SK-N-MC (cell line): ENCODE measurements at regions not wholly inside any gene's neighbourhood (a gene's known extent, or its start where the extent isn't known, plus 50 kb on each side); places are given as distances from the start of the nearest gene placed in this dataset.
"Not testable (repeated sequence)": the region's sequence is repeated elsewhere in the genome, so short reads cannot be mapped to it uniquely, and the experiment has no call there.

Experiments
- DNase-seq: peaks from one replicate; pipeline ENCODE4 v3.0.0-alpha.2; 2011; ENCODE audit warnings: low read depth, low spot score
- H3K27ac ChIP-seq: fragments of 200-600 bp; sonication (generic); 2 replicates; pipeline ENCODE4 v1.5.1; 2016; ENCODE audit warnings: mixed run types
- H3K36me3 ChIP-seq: fragments of 200-600 bp; sonication (generic); 2 replicates; pipeline ENCODE4 v1.6.1; 2017; ENCODE audit warnings: antibody characterized with exemption, low read length, mixed read lengths; ENCODE audit not compliant: insufficient read depth
- H3K4me3 ChIP-seq: fragments of 200-600 bp; sonication (generic); 2 replicates; pipeline ENCODE4 v1.5.1; 2016
- H3K9ac ChIP-seq: fragments of 200-600 bp; sonication (generic); 2 replicates; pipeline ENCODE4 v1.8.0; 2017; ENCODE audit warnings: mixed run types, mixed read lengths; ENCODE audit not compliant: insufficient read length
- H3K9me3 ChIP-seq: fragments of 200-600 bp; sonication (generic); 2 replicates; pipeline ENCODE4 v1.6.1; 2017; ENCODE audit warnings: low read depth, mild to moderate bottlenecking, antibody characterized with exemption, low read length, moderate library complexity, mixed read lengths
- EZH2 ChIP-seq: fragments of 200-600 bp; sonication (generic); IDR thresholded peaks from one replicate; pipeline ENCODE4 v1.6.1; 2017; ENCODE audit warnings: antibody characterized with exemption
- FOXP2 ChIP-seq: optimal IDR thresholded peaks from 2 replicates; pipeline ENCODE3; 2011; ENCODE audit warnings: mild to moderate bottlenecking, moderate library complexity; ENCODE audit not compliant: insufficient read depth; ENCODE audit errors: extremely low read length, control extremely low read depth
- POLR2AphosphoS5 ChIP-seq: IDR thresholded peaks from 2 replicates; pipeline ENCODE4 v1.6.1; 2012; ENCODE audit warnings: mild to moderate bottlenecking, low read depth, low read length, borderline replicate concordance

- Histone ChIP-seq H3K9ac (no peak overlapping the region), H3K27ac (no peak overlapping the region)
- DNase-seq, result no peak
Measured at GRCh38 chr22:22697377-22698117, 53.1 kb downstream of the GGTLC2 start.

GRCh38 chr22:22698263-22698750, 53.9 kb downstream of the GGTLC2 start:
- no peak overlapping the region for H3K9ac ChIP-seq
- no peaks in the 10 kb centered on the region for H3K36me3 ChIP-seq
- no peaks in the 10 kb centered on the region for H3K9me3 ChIP-seq
- H3K4me3 ChIP-seq, result no peak overlapping the region
- no peak for DNase-seq
- TF ChIP-seq EZH2, result no peak
- TF ChIP-seq FOXP2, result no peak
- TF ChIP-seq POLR2AphosphoS5, result no peak
- no peak overlapping the region for H3K27ac ChIP-seq

More at GRCh38 chr22:22697377-22698117, 53.1 kb downstream of the GGTLC2 start:
- no peak overlapping the region for H3K4me3 ChIP-seq
- TF ChIP-seq EZH2 (no peak), POLR2AphosphoS5 (no peak), FOXP2 (no peak)
- H3K36me3 ChIP-seq, result no peaks in the 10 kb centered on the region
- H3K9me3 ChIP-seq, result no peaks in the 10 kb centered on the region

- H3K4me3 ChIP-seq, result no peak overlapping the region
Measured at GRCh38 chr22:22700631-22701030, 56.2 kb downstream of the GGTLC2 start.

GRCh38 chr22:22701557-22701956, 57.1 kb downstream of the GGTLC2 start:
- not testable (repeated sequence) for DNase-seq, H3K9ac ChIP-seq, H3K4me3 ChIP-seq, H3K9me3 ChIP-seq, H3K27ac ChIP-seq, H3K36me3 ChIP-seq

More at GRCh38 chr22:22700631-22701030, 56.2 kb downstream of the GGTLC2 start:
- Histone ChIP-seq H3K27ac (no peak overlapping the region), H3K9ac (no peak overlapping the region), H3K36me3 (no peaks in the 10 kb centered on the region), H3K9me3 (no peaks in the 10 kb centered on the region)
- DNase-seq, result no peak
- TF ChIP-seq POLR2AphosphoS5 (no peak), FOXP2 (no peak), EZH2 (no peak)

- TF ChIP-seq EZH2 (no peak), FOXP2 (no peak), POLR2AphosphoS5 (no peak)
- Histone ChIP-seq H3K27ac (no peak overlapping the region), H3K9me3 (no peaks in the 10 kb centered on the region), H3K9ac (no peak overlapping the region), H3K4me3 (no peak overlapping the region), H3K36me3 (no peaks in the 10 kb centered on the region)
- no peak for DNase-seq
Measured at GRCh38 chr22:22702237-22703202, 58.1 kb downstream of the GGTLC2 start.

- Histone ChIP-seq H3K9me3 (no peaks in the 10 kb centered on the region), H3K9ac (no peak overlapping the region), H3K36me3 (no peaks in the 10 kb centered on the region), H3K27ac (no peak overlapping the region), H3K4me3 (no peak overlapping the region)
- no peak for DNase-seq
- TF ChIP-seq FOXP2 (no peak), EZH2 (no peak), POLR2AphosphoS5 (no peak)
Measured at GRCh38 chr22:22703203-22703570, 58.8 kb downstream of the GGTLC2 start.

GRCh38 chr22:22703715-22704114, 59.3 kb downstream of the GGTLC2 start:
- no peaks in the 10 kb centered on the region for H3K36me3 ChIP-seq
- no peak overlapping the region for H3K4me3 ChIP-seq
- TF ChIP-seq FOXP2, result no peak
- no peak for TF ChIP-seq EZH2
- no peak for TF ChIP-seq POLR2AphosphoS5
- no peak overlapping the region for H3K9ac ChIP-seq
- no peak overlapping the region for H3K27ac ChIP-seq
- DNase-seq, result no peak
- no peaks in the 10 kb centered on the region for H3K9me3 ChIP-seq

- H3K27ac ChIP-seq, result no peak overlapping the region
Measured at GRCh38 chr22:22704156-22704946, 59.9 kb downstream of the GGTLC2 start.

More at GRCh38 chr22:22704156-22704946, 59.9 kb downstream of the GGTLC2 start:
- Histone ChIP-seq H3K4me3 (no peak overlapping the region), H3K9ac (no peak overlapping the region), H3K9me3 (no peaks in the 10 kb centered on the region), H3K36me3 (no peaks in the 10 kb centered on the region)
- TF ChIP-seq EZH2, result no peak
- no peak for TF ChIP-seq FOXP2
- TF ChIP-seq POLR2AphosphoS5, result no peak
- DNase-seq, result no peak
